ENCODE measurements at regions not wholly inside any gene's neighbourhood (a gene's known extent, or its start where the extent isn't known, plus 50 kb on each side); places are given as distances from the start of the nearest gene placed in this dataset.

DNA sequence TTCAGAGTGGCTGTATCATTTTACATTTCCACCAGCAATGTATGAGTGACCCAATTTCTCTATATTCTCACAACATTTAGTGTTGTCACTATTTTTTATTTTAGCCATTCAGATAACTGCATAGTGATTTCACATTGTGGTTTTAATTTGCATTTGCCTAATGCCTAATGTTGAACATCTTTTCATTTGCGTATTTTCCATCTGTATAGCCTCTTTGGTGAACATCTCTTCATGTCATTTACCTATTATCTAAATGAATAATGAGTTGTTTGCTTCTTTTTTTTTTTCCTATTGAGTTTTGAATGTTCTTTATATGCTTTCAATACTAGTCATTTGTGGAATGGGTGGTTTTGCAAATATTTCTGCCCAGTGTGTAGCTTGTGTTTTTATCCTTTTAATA is 120.9 kb upstream of the CPHXL start:
- TF ChIP-seq, protein P1, sequence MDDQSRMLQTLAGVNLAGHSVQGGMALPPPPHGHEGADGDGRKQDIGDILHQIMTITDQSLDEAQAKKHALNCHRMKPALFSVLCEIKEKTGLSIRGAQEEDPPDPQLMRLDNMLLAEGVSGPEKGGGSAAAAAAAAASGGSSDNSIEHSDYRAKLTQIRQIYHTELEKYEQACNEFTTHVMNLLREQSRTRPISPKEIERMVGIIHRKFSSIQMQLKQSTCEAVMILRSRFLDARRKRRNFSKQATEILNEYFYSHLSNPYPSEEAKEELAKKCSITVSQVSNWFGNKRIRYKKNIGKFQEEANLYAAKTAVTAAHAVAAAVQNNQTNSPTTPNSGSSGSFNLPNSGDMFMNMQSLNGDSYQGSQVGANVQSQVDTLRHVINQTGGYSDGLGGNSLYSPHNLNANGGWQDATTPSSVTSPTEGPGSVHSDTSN (IDR thresholded peaks at IDR 0.05): no peak
- no peak for TF ChIP-seq POLR2A (IDR thresholded peaks at IDR 0.05; ENCODE audit: low read length)
- TF ChIP-seq, protein P2, sequence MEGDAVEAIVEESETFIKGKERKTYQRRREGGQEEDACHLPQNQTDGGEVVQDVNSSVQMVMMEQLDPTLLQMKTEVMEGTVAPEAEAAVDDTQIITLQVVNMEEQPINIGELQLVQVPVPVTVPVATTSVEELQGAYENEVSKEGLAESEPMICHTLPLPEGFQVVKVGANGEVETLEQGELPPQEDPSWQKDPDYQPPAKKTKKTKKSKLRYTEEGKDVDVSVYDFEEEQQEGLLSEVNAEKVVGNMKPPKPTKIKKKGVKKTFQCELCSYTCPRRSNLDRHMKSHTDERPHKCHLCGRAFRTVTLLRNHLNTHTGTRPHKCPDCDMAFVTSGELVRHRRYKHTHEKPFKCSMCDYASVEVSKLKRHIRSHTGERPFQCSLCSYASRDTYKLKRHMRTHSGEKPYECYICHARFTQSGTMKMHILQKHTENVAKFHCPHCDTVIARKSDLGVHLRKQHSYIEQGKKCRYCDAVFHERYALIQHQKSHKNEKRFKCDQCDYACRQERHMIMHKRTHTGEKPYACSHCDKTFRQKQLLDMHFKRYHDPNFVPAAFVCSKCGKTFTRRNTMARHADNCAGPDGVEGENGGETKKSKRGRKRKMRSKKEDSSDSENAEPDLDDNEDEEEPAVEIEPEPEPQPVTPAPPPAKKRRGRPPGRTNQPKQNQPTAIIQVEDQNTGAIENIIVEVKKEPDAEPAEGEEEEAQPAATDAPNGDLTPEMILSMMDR (IDR thresholded peaks at IDR 0.05): no peak
- no peak for TF ChIP-seq RCOR1 (IDR thresholded peaks at IDR 0.05; ENCODE audit: low read depth, low read length)
- TF ChIP-seq BHLHE40 (IDR thresholded peaks at IDR 0.05; ENCODE audit: low read depth, low read length): no peak
- no peak for TF ChIP-seq POLR2AphosphoS2 (conservative IDR thresholded peaks at IDR 0.05; ENCODE audit: low read length)
- TF ChIP-seq PHF8 (IDR thresholded peaks at IDR 0.05; ENCODE audit: borderline replicate concordance, low read depth): no peak
- TF ChIP-seq KDM1A (IDR thresholded peaks at IDR 0.05; ENCODE audit: low read depth): no peak
- TF ChIP-seq ZFP36 (IDR thresholded peaks at IDR 0.05; ENCODE audit: borderline replicate concordance, partially characterized antibody): no peak
